ENCODE measurements at regions not wholly inside any gene's neighbourhood (a gene's known extent, or its start where the extent isn't known, plus 50 kb on each side); places are given as distances from the start of the nearest gene placed in this dataset.

- peaks cover 6% of the 10 kb centered on the region; the same call in 1 of the 2 replicates for H3K9me3 ChIP-seq (ENCODE audit: insufficient read depth, low read depth, low read length)
- no peaks in the 10 kb centered on the region for H3K36me3 ChIP-seq (ENCODE audit: insufficient read depth, low read depth, low read length)
- H3K27ac ChIP-seq (ENCODE audit: low read length) = no peak overlapping the region
- no peak overlapping the region for H3K4me3 ChIP-seq (ENCODE audit: low read length)
- H3K27me3 ChIP-seq (ENCODE audit: insufficient read depth, low read length) = no peaks in the 10 kb centered on the region
- H3K4me1 ChIP-seq (ENCODE audit: insufficient read depth, low read length) = peaks cover 4% of the 10 kb centered on the region; the same call in 1 of the 2 replicates
- no peak overlapping the region for H3K9ac ChIP-seq (ENCODE audit: low read depth, low read length)
Observed at GRCh38 chr13:33483471-33483870, 197.9 kb upstream of the STARD13 start.

GRCh38 chr13:33485247-33485646 lies 199.7 kb upstream of the STARD13 start:
- no peak overlapping the region for H3K27ac ChIP-seq (ENCODE audit: low read length)
- H3K4me1 ChIP-seq (ENCODE audit: insufficient read depth, low read length) = peaks cover 20% of the 10 kb centered on the region; the same call in 1 of the 2 replicates
- H3K4me3 ChIP-seq (ENCODE audit: low read length) = no peak overlapping the region
- H3K9me3 ChIP-seq (ENCODE audit: insufficient read depth, low read depth, low read length) = peaks cover 6% of the 10 kb centered on the region; the same call in 1 of the 2 replicates
- H3K9ac ChIP-seq (ENCODE audit: low read depth, low read length) = no peak overlapping the region
- no peaks in the 10 kb centered on the region for H3K27me3 ChIP-seq (ENCODE audit: insufficient read depth, low read length)
- H3K36me3 ChIP-seq (ENCODE audit: insufficient read depth, low read depth, low read length) = no peaks in the 10 kb centered on the region

GRCh38 chr13:33487575-33488243 lies 202.2 kb upstream of the STARD13 start:
- H3K9ac ChIP-seq (ENCODE audit: low read depth, low read length) = no peak overlapping the region
- H3K9me3 ChIP-seq (ENCODE audit: insufficient read depth, low read depth, low read length) = peaks cover 6% of the 10 kb centered on the region; the same call in 1 of the 2 replicates
- peaks cover 26% of the 10 kb centered on the region; the same call in 1 of the 2 replicates for H3K4me1 ChIP-seq (ENCODE audit: insufficient read depth, low read length)
- H3K27ac ChIP-seq (ENCODE audit: low read length) = no peak overlapping the region
- H3K4me3 ChIP-seq (ENCODE audit: low read length) = no peak overlapping the region
- H3K27me3 ChIP-seq (ENCODE audit: insufficient read depth, low read length) = no peaks in the 10 kb centered on the region
- H3K36me3 ChIP-seq (ENCODE audit: insufficient read depth, low read depth, low read length) = no peaks in the 10 kb centered on the region

DNA sequence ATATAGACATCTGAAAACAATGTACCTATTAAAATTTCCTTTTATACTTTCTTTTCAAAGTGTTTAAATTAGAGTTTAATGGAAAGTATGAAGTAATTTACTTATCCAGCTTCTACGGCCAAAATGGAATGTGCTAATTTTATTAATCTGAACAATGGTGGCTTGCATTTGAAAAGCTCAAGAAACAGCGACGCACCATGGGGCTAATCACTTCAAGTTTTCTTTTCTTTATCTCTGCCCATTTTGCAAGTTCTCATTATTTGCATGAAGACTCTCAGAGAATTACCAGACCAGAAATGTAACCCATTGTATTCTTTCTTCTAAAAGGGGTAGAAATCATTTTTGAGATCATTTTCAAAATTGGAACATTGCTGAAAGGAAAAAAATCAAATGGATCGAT lies 204.0 kb upstream of the STARD13 start:
- peaks cover 26% of the 10 kb centered on the region; the same call in 1 of the 2 replicates for H3K4me1 ChIP-seq (ENCODE audit: insufficient read depth, low read length)
- no peaks in the 10 kb centered on the region for H3K27me3 ChIP-seq (ENCODE audit: insufficient read depth, low read length)
- H3K4me3 ChIP-seq (ENCODE audit: low read length) = peak overlapping the region; percentile 36; the same call in 1 of the 2 replicates
- no peaks in the 10 kb centered on the region for H3K36me3 ChIP-seq (ENCODE audit: insufficient read depth, low read depth, low read length)
- peak overlapping the region; percentile 67; the same call in 1 of the 2 replicates for H3K9ac ChIP-seq (ENCODE audit: low read depth, low read length)
- H3K27ac ChIP-seq (ENCODE audit: low read length) = peak overlapping the region; percentile 32
- no peaks in the 10 kb centered on the region for H3K9me3 ChIP-seq (ENCODE audit: insufficient read depth, low read depth, low read length)

DNA sequence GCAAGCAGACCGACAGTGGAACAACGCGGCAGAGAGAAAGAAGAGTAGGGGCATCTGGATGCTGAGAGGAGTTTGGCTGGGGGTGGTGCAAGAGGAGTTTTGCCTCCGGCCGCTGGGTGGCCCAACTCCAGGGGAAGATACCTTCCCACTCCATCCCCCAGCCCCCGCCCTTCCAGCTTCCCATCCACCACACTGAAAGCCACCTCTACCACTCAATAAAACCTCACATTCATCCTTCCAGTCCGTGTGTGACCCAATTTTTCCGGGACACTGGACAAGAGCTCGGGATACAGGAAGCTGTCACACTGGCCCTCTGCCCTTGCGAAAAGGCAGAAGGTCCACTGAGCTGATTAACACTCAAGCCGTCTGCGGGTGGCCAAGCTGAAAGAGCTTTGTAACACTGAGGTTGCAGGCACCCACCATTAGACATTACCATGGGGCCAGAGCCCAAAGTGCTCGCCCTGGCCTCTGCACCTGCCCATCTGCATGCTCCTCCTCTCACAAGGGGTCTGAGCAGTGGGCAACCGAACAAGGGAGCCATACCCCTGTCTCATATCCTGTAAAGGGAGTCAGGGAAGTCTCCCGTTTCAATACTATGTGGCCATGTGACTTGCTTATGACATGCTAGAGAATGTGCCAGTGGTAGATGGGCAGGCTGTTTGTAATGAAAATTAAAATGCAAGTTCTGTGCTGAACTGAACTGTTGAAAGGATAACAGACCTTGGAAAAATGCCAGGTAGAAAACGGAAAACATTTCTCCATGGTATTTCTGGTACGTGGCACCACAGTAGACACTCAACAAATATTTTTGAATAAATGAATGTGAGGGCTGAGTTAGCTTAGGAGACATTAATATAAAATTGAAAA lies 205.1 kb upstream of the STARD13 start:
- peak overlapping the region; percentile 67; the same call in 1 of the 2 replicates for H3K9ac ChIP-seq (ENCODE audit: low read depth, low read length)
- H3K9me3 ChIP-seq (ENCODE audit: insufficient read depth, low read depth, low read length) = no peaks in the 10 kb centered on the region
- peaks cover 26% of the 10 kb centered on the region; the same call in 1 of the 2 replicates for H3K4me1 ChIP-seq (ENCODE audit: insufficient read depth, low read length)
- H3K36me3 ChIP-seq (ENCODE audit: insufficient read depth, low read depth, low read length) = no peaks in the 10 kb centered on the region
- peak overlapping the region; percentile 36; the same call in 1 of the 2 replicates for H3K4me3 ChIP-seq (ENCODE audit: low read length)
- H3K27me3 ChIP-seq (ENCODE audit: insufficient read depth, low read length) = no peaks in the 10 kb centered on the region
- peak overlapping the region; percentile 40 for H3K27ac ChIP-seq (ENCODE audit: low read length)

- Histone ChIP-seq H3K36me3 (ENCODE audit: insufficient read depth, low read depth, low read length) (no peaks in the 10 kb centered on the region), H3K27me3 (ENCODE audit: insufficient read depth, low read length) (no peaks in the 10 kb centered on the region), H3K4me3 (ENCODE audit: low read length) (no peak overlapping the region), H3K4me1 (ENCODE audit: insufficient read depth, low read length) (peaks cover 19% of the 10 kb centered on the region; the same call in 1 of the 2 replicates), H3K9ac (ENCODE audit: low read depth, low read length) (no peak overlapping the region), H3K27ac (ENCODE audit: low read length) (no peak overlapping the region), H3K9me3 (ENCODE audit: insufficient read depth, low read depth, low read length) (no peaks in the 10 kb centered on the region)
Observed at GRCh38 chr13:33493672-33494365, 208.3 kb upstream of the STARD13 start.

DNA sequence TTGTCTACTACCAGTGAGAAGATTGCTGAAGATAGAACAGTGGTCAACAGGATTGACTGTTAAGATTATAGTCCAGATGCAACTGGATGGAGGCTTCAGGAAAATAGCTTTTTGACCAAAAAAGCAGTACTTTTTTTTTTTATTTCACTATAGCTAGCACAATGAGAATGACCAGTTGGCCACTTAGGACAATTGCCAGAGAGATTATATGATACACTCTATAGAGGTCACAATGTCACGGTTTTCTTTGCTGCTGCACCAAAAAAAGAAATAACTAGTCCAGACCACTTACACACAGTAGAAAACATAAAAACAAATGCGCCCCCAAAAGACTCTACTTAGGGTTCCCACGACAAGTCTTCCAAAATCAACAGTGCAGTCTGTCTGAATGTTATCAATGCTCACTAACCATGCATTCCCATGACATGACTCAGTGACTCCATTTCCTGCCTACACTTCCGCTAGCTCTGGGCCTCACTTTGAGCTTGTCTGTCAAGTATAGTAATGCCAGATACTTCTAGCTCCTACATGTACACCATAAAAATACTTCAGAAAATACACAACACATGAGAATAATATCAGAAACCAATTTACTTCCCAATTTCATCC lies 209.1 kb upstream of the STARD13 start:
- Histone ChIP-seq H3K27me3 (ENCODE audit: insufficient read depth, low read length) (no peaks in the 10 kb centered on the region), H3K4me1 (ENCODE audit: insufficient read depth, low read length) (peaks cover 12% of the 10 kb centered on the region; the same call in 1 of the 2 replicates), H3K9me3 (ENCODE audit: insufficient read depth, low read depth, low read length) (no peaks in the 10 kb centered on the region), H3K4me3 (ENCODE audit: low read length) (no peak overlapping the region), H3K9ac (ENCODE audit: low read depth, low read length) (no peak overlapping the region), H3K36me3 (ENCODE audit: insufficient read depth, low read depth, low read length) (no peaks in the 10 kb centered on the region), H3K27ac (ENCODE audit: low read length) (no peak overlapping the region)

GRCh38 chr13:33496336-33496735 lies 210.8 kb upstream of the STARD13 start:
- H3K4me1 ChIP-seq (ENCODE audit: insufficient read depth, low read length) = no peaks in the 10 kb centered on the region
- no peak overlapping the region for H3K4me3 ChIP-seq (ENCODE audit: low read length)
- H3K27me3 ChIP-seq (ENCODE audit: insufficient read depth, low read length) = no peaks in the 10 kb centered on the region
- no peaks in the 10 kb centered on the region for H3K9me3 ChIP-seq (ENCODE audit: insufficient read depth, low read depth, low read length)
- no peak overlapping the region for H3K27ac ChIP-seq (ENCODE audit: low read length)
- no peaks in the 10 kb centered on the region for H3K36me3 ChIP-seq (ENCODE audit: insufficient read depth, low read depth, low read length)
- no peak overlapping the region for H3K9ac ChIP-seq (ENCODE audit: low read depth, low read length)

DNA sequence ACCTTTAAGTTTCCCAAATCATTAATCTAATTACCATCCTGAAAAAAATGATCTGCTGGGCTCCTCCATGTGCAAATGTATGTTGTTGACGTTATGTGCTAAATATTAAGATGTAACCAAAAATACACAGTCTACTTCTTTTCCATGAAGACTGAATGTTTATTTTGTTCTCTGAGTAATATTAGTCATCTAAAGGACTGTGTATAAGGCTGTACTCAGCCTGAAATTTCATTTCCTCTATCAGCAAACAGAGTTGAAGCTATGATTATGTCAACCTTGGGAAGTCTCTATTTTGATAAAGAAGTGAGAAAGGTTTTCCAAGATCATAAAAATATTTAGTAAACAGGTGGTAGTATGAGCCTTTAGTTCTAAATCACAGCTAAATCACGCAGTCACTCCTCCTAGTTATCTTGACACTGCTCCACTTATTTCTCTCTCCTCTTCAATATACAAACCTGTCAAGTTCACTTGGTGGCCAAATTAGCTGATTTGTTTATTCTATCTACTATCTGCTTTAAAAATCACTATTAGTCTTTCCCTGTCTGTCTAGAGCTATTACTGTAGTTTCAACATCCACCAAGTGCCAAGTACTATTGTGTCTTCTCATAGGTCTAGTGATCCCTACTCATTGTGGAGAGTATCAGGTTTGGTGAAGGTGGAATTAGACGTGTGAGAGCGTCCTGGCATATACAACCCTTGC lies 211.7 kb upstream of the STARD13 start:
- H3K27me3 ChIP-seq (ENCODE audit: insufficient read depth, low read length) = no peaks in the 10 kb centered on the region
- no peak overlapping the region for H3K27ac ChIP-seq (ENCODE audit: low read length)
- H3K4me1 ChIP-seq (ENCODE audit: insufficient read depth, low read length) = no peaks in the 10 kb centered on the region
- H3K4me3 ChIP-seq (ENCODE audit: low read length) = no peak overlapping the region
- no peaks in the 10 kb centered on the region for H3K36me3 ChIP-seq (ENCODE audit: insufficient read depth, low read depth, low read length)
- no peaks in the 10 kb centered on the region for H3K9me3 ChIP-seq (ENCODE audit: insufficient read depth, low read depth, low read length)
- H3K9ac ChIP-seq (ENCODE audit: low read depth, low read length) = no peak overlapping the region

- H3K9ac ChIP-seq (ENCODE audit: low read depth, low read length) = no peak overlapping the region
- H3K27ac ChIP-seq (ENCODE audit: low read length) = no peak overlapping the region
- H3K4me3 ChIP-seq (ENCODE audit: low read length) = no peak overlapping the region
- no peaks in the 10 kb centered on the region for H3K27me3 ChIP-seq (ENCODE audit: insufficient read depth, low read length)
- H3K36me3 ChIP-seq (ENCODE audit: insufficient read depth, low read depth, low read length) = no peaks in the 10 kb centered on the region
- no peaks in the 10 kb centered on the region for H3K9me3 ChIP-seq (ENCODE audit: insufficient read depth, low read depth, low read length)
- H3K4me1 ChIP-seq (ENCODE audit: insufficient read depth, low read length) = no peaks in the 10 kb centered on the region
Observed at GRCh38 chr13:33508060-33508459, 222.5 kb upstream of the STARD13 start.
